ENCODE measurements at regions not wholly inside any gene's neighbourhood (a gene's known extent, or its start where the extent isn't known, plus 50 kb on each side); places are given as distances from the start of the nearest gene placed in this dataset.
A peak's percentile ranks its signal among the peaks of the same experiment; 100 is the strongest.

DNA sequence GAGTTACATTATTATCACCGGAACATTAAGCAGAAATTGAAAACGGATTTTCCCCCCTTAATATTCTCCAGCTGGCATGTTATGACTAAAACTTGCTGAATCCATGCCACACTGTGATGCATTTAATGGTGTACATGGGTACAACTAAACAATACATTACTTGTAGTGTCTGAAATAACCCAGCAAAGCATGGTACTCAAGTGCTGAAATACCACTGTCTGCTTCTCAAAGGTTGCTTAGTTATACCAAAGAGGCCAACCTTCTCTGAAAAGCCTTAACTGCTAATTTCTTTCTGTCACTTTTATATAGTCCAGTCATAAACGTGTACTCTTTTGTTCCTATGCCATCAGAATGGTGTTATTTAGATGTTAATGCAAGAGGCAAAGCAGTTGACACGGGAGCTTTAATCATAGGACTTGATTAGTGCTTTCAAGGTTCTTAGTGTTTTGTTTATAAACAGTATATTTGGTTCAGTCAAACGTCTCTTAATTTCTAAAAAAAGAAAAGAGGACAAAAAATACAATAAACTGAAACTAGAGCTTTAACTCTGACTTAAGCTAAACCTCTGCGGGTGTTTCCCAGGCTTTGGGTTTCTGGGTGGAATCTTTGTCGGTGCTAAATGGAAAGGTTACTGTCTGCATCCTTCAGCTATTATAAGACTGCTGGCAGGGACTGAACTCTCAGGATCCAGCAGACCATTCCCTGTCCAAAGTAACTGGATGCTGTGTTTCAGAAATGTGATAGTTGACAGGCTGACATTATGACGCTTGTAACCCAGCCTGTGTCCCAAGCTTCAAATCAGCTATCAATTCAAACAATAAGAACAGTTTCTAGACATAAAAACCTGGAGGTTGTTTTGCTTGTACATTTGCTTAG is 202.6 kb downstream of the PPP1R3A start:
- H3K4me3 ChIP-seq (ENCODE audit: low read length, poor library complexity, severe bottlenecking): no peak overlapping the region
- no peak overlapping the region for H3K4me2 ChIP-seq (ENCODE audit: low read depth, low read length, poor library complexity, severe bottlenecking)
- 0 out of 2 replicates have a peak overlapping the region, but pooled peaks have one; percentile 51 for H2AFZ ChIP-seq (ENCODE audit: low read length)
- H3K9me2 ChIP-seq (replicated peaks; ENCODE audit: low read depth, low read length): no peaks in the 10 kb centered on the region
- no peaks in the 10 kb centered on the region for H3K79me2 ChIP-seq (ENCODE audit: insufficient read depth, low read length)
- H3K9ac ChIP-seq (ENCODE audit: low read depth, low read length, poor library complexity, severe bottlenecking): no peak overlapping the region
- no peak for TF ChIP-seq EZH2phosphoT487 (IDR thresholded peaks at IDR 0.05; ENCODE audit: borderline replicate concordance)
- TF ChIP-seq, protein P1, sequence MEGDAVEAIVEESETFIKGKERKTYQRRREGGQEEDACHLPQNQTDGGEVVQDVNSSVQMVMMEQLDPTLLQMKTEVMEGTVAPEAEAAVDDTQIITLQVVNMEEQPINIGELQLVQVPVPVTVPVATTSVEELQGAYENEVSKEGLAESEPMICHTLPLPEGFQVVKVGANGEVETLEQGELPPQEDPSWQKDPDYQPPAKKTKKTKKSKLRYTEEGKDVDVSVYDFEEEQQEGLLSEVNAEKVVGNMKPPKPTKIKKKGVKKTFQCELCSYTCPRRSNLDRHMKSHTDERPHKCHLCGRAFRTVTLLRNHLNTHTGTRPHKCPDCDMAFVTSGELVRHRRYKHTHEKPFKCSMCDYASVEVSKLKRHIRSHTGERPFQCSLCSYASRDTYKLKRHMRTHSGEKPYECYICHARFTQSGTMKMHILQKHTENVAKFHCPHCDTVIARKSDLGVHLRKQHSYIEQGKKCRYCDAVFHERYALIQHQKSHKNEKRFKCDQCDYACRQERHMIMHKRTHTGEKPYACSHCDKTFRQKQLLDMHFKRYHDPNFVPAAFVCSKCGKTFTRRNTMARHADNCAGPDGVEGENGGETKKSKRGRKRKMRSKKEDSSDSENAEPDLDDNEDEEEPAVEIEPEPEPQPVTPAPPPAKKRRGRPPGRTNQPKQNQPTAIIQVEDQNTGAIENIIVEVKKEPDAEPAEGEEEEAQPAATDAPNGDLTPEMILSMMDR (conservative IDR thresholded peaks at IDR 0.05; ENCODE audit: low read length): no peak
- no peaks in the 10 kb centered on the region for H3K4me1 ChIP-seq (ENCODE audit: insufficient read depth, low read length, poor library complexity, severe bottlenecking)
- H3K36me3 ChIP-seq (ENCODE audit: insufficient read depth, low read length): no peaks in the 10 kb centered on the region
- H4K20me1 ChIP-seq (ENCODE audit: insufficient read depth, low read length, poor library complexity, severe bottlenecking): no peaks in the 10 kb centered on the region
- no peaks in the 10 kb centered on the region for H3F3A ChIP-seq (ENCODE audit: low read depth)
- no peaks in the 10 kb centered on the region for H3K27me3 ChIP-seq (ENCODE audit: insufficient read depth, low read length, poor library complexity, severe bottlenecking)
- H3K9me3 ChIP-seq (ENCODE audit: insufficient read depth, low read depth, low read length): no peaks in the 10 kb centered on the region

DNA sequence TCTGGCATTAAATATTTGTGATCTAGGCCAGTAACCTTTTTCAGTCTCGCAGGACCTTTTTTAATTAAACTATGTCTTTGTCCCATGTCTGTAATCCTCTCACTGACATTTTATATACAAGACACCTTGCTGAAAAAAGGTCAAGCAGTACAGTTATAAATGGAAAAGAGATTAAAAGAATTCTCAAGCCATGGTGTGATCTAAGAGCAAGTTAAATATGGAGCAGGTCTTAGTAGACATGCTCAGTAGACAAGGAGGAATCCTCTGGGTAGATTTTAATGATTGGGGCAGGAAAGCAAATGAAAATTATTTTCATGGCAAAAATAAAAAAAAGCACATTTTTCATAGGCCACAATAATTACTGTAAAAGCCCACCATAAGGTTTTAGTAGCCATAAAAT is 203.5 kb downstream of the PPP1R3A start:
- no peaks in the 10 kb centered on the region for H3K4me1 ChIP-seq (ENCODE audit: insufficient read depth, low read length, poor library complexity, severe bottlenecking)
- no peak overlapping the region for H2AFZ ChIP-seq (ENCODE audit: low read length)
- H3K27me3 ChIP-seq (ENCODE audit: insufficient read depth, low read length, poor library complexity, severe bottlenecking): no peaks in the 10 kb centered on the region
- H3K79me2 ChIP-seq (ENCODE audit: insufficient read depth, low read length): no peaks in the 10 kb centered on the region
- H3K9me2 ChIP-seq (replicated peaks; ENCODE audit: low read depth, low read length): no peaks in the 10 kb centered on the region
- H3K36me3 ChIP-seq (ENCODE audit: insufficient read depth, low read length): no peaks in the 10 kb centered on the region
- H3K9ac ChIP-seq (ENCODE audit: low read depth, low read length, poor library complexity, severe bottlenecking): no peak overlapping the region
- H3K4me2 ChIP-seq (ENCODE audit: low read depth, low read length, poor library complexity, severe bottlenecking): no peak overlapping the region
- H3K9me3 ChIP-seq (ENCODE audit: insufficient read depth, low read depth, low read length): no peaks in the 10 kb centered on the region
- H3K4me3 ChIP-seq (ENCODE audit: low read length, poor library complexity, severe bottlenecking): no peak overlapping the region
- H3F3A ChIP-seq (ENCODE audit: low read depth): no peaks in the 10 kb centered on the region
- no peaks in the 10 kb centered on the region for H4K20me1 ChIP-seq (ENCODE audit: insufficient read depth, low read length, poor library complexity, severe bottlenecking)
- TF ChIP-seq EZH2phosphoT487 (IDR thresholded peaks at IDR 0.05; ENCODE audit: borderline replicate concordance): no peak
- TF ChIP-seq, protein P1 (conservative IDR thresholded peaks at IDR 0.05; ENCODE audit: low read length): no peak

DNA sequence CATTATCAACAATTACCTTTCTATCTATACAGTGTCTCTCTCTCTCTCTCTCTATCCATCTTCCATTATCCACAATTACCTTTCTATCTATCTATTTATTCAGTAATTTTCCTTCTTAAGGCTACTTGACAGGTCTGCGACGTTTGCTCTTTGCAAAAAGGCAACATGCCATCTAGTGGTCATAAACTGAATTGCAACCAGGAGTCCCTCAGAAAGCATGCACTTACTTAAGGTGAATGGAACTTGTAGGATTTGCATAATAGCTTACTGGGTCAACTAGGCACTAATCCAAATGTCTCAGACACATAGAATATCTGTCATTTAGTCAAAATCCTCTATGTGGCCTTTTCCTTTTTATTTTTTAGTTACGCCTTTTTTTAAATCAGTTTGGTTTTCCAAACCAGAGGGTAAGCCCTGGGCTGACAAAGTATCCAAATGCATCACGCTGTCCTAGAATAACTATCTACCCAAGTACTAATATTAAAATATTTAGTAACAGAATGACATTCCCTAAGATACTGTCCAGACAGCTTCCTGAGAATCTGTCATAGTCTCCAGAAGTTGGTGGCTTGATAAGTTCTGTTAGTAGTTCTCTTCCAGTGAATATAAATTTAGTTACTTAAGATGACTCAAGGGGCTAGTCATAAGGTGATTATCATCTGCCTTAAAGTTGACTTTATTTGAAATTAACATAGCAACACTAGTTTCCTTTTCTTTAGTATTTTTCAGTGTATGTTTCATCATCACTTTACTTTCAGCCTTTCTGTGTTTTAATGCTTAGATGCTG is 208.3 kb downstream of the PPP1R3A start:
- H3K9me2 ChIP-seq (replicated peaks; ENCODE audit: low read depth, low read length): no peaks in the 10 kb centered on the region
- no peak overlapping the region for H3K4me2 ChIP-seq (ENCODE audit: low read depth, low read length, poor library complexity, severe bottlenecking)
- no peaks in the 10 kb centered on the region for H3K36me3 ChIP-seq (ENCODE audit: insufficient read depth, low read length)
- no peaks in the 10 kb centered on the region for H3K9me3 ChIP-seq (ENCODE audit: insufficient read depth, low read depth, low read length)
- H3K4me3 ChIP-seq (ENCODE audit: low read length, poor library complexity, severe bottlenecking): no peak overlapping the region
- no peaks in the 10 kb centered on the region for H3F3A ChIP-seq (ENCODE audit: low read depth)
- H2AFZ ChIP-seq (ENCODE audit: low read length): peak overlapping the region; percentile 18; the same call in 1 of the 2 replicates
- H3K4me1 ChIP-seq (ENCODE audit: insufficient read depth, low read length, poor library complexity, severe bottlenecking): no peaks in the 10 kb centered on the region
- no peaks in the 10 kb centered on the region for H4K20me1 ChIP-seq (ENCODE audit: insufficient read depth, low read length, poor library complexity, severe bottlenecking)
- no peak for TF ChIP-seq EZH2phosphoT487 (IDR thresholded peaks at IDR 0.05; ENCODE audit: borderline replicate concordance)
- TF ChIP-seq, protein P1 (conservative IDR thresholded peaks at IDR 0.05; ENCODE audit: low read length): peak; percentile 98
- no peaks in the 10 kb centered on the region for H3K27me3 ChIP-seq (ENCODE audit: insufficient read depth, low read length, poor library complexity, severe bottlenecking)
- no peak overlapping the region for H3K9ac ChIP-seq (ENCODE audit: low read depth, low read length, poor library complexity, severe bottlenecking)
- no peaks in the 10 kb centered on the region for H3K79me2 ChIP-seq (ENCODE audit: insufficient read depth, low read length)
